H1 (cell line): ENCODE measurements at regions not wholly inside any gene's neighbourhood (a gene's known extent, or its start where the extent isn't known, plus 50 kb on each side); places are given as distances from the start of the nearest gene placed in this dataset.

ENCODE experiments used
- BCL11A ChIP-seq, 2 experiments: IDR thresholded peaks; one replicate each; pipeline ENCODE4 v1.6.1; 2011; ENCODE audit warnings: low read depth in 2 of 2, low read length in 2 of 2, mild to moderate bottlenecking in 2 of 2
- HDAC6 ChIP-seq: IDR thresholded peaks from one replicate; pipeline ENCODE4 v1.7.1; 2012; ENCODE audit warnings: low read depth, mild to moderate bottlenecking, inconsistent platforms, low read length, moderate library complexity
- NRF1 ChIP-seq: IDR thresholded peaks from 2 replicates; pipeline ENCODE4 v1.6.1; 2011; ENCODE audit warnings: mild to moderate bottlenecking, low read depth, low read length, improper control_type of control experiment
- POLR2AphosphoS5 ChIP-seq: IDR thresholded peaks from 2 replicates; pipeline ENCODE4 v1.6.1; 2011; ENCODE audit warnings: low read depth, low read length
- RBBP5 ChIP-seq: IDR thresholded peaks from 2 replicates; pipeline ENCODE4 v1.7.1; 2012; ENCODE audit warnings: low read depth, mild to moderate bottlenecking, inconsistent platforms, low read length, moderate library complexity, borderline replicate concordance
- SIRT6 ChIP-seq: IDR thresholded peaks from one replicate; pipeline ENCODE4 v1.7.1; 2012; ENCODE audit warnings: low read length, inconsistent platforms
- SIX5 ChIP-seq: IDR thresholded peaks from 2 replicates; pipeline ENCODE4 v1.6.1; 2011; ENCODE audit warnings: mild to moderate bottlenecking, low read depth, low read length
- SP1 ChIP-seq: IDR thresholded peaks from 2 replicates; pipeline ENCODE4 v1.6.1; 2011; ENCODE audit warnings: low read depth, low read length
- YY1 ChIP-seq: IDR thresholded peaks from 2 replicates; pipeline ENCODE4 v1.6.1; 2011; ENCODE audit warnings: low read depth, mild to moderate bottlenecking, low read length

DNA sequence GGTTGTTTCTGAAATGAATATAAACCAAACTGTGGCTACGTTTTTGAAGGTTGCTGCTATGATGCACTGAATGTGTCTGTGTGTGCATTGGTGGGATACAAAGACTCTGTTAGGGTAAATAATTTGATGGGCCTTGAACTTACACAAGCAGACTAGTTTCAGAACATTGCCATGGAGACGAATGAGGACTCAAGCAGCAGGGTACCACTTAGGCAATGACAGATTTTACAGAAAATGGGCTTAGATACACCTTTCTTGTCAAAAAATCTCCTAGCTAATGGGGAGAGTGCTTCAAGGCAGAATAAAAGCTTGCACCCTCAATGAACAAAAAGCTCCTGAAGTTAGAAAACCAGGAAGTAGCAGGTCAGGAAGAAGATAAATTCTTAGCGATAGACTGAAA, 55.7 kb downstream of the IER5 start (continued):
- TF ChIP-seq NRF1 = no peak
- TF ChIP-seq SIRT6 = no peak
- no peak for TF ChIP-seq SP1
- no peak for TF ChIP-seq BCL11A (IDR thresholded peaks at IDR 0.05; ENCODE audit: low read depth in 2 of 2, low read length in 2 of 2)
- TF ChIP-seq HDAC6 = no peak
- TF ChIP-seq YY1 = no peak
- no peak for TF ChIP-seq POLR2AphosphoS5
- no peak for TF ChIP-seq SIX5
- no peak for TF ChIP-seq RBBP5
